ENCODE measurements at regions not wholly inside any gene's neighbourhood (a gene's known extent, or its start where the extent isn't known, plus 50 kb on each side); places are given as distances from the start of the nearest gene placed in this dataset.

- DNase-seq (ENCODE audit: low read depth, low spot score), result no peak
These were observed 260.5 kb downstream of the CCDC85A start for GRCh38 chr2:56444339-56444738.

- DNase-seq (ENCODE audit: low read depth, low spot score), result no peak
These were observed 264.7 kb downstream of the CCDC85A start for GRCh38 chr2:56448403-56449001.

GRCh38 chr2:56449002-56449431 is 265.2 kb downstream of the CCDC85A start:
- no peak for DNase-seq (ENCODE audit: low read depth, low spot score)

GRCh38 chr2:56449449-56449860 is 265.7 kb downstream of the CCDC85A start:
- DNase-seq (ENCODE audit: low read depth, low spot score), result no peak

GRCh38 chr2:56450047-56450446 is 266.3 kb downstream of the CCDC85A start:
- no peak for DNase-seq (ENCODE audit: low read depth, low spot score)

GRCh38 chr2:56450772-56451171 is 267.0 kb downstream of the CCDC85A start:
- DNase-seq (ENCODE audit: low read depth, low spot score), result no peak

GRCh38 chr2:56455642-56456041 is 271.9 kb downstream of the CCDC85A start:
- DNase-seq (ENCODE audit: low read depth, low spot score), result no peak

GRCh38 chr2:56456791-56457190 is 273.0 kb downstream of the CCDC85A start:
- no peak for DNase-seq (ENCODE audit: low read depth, low spot score)

- no peak for DNase-seq (ENCODE audit: low read depth, low spot score)
These were observed 276.7 kb downstream of the CCDC85A start for GRCh38 chr2:56460508-56460907.

- no peak for DNase-seq (ENCODE audit: low read depth, low spot score)
These were observed 280.3 kb downstream of the CCDC85A start for GRCh38 chr2:56464066-56464465.

GRCh38 chr2:56464613-56465012 is 280.8 kb downstream of the CCDC85A start:
- no peak for DNase-seq (ENCODE audit: low read depth, low spot score)

GRCh38 chr2:56465491-56465890 is 281.7 kb downstream of the CCDC85A start:
- no peak for DNase-seq (ENCODE audit: low read depth, low spot score)

GRCh38 chr2:56473524-56473923 is 289.7 kb downstream of the CCDC85A start:
- DNase-seq (ENCODE audit: low read depth, low spot score), result no peak

GRCh38 chr2:56474412-56475158 is 290.8 kb downstream of the CCDC85A start:
- DNase-seq (ENCODE audit: low read depth, low spot score), result no peak

GRCh38 chr2:56475191-56475590 is 291.4 kb downstream of the CCDC85A start:
- no peak for DNase-seq (ENCODE audit: low read depth, low spot score)

GRCh38 chr2:56476509-56477071 is 292.8 kb downstream of the CCDC85A start:
- DNase-seq (ENCODE audit: low read depth, low spot score), result no peak

GRCh38 chr2:56478027-56478426 is 294.2 kb downstream of the CCDC85A start:
- DNase-seq (ENCODE audit: low read depth, low spot score), result no peak

- DNase-seq (ENCODE audit: low read depth, low spot score), result no peak
These were observed 299.3 kb downstream of the CCDC85A start for GRCh38 chr2:56483081-56483480.

- no peak for DNase-seq (ENCODE audit: low read depth, low spot score)
These were observed 301.1 kb downstream of the CCDC85A start for GRCh38 chr2:56484906-56485305.

- DNase-seq (ENCODE audit: low read depth, low spot score), result no peak
These were observed 316.5 kb downstream of the CCDC85A start for GRCh38 chr2:56500317-56500716.

GRCh38 chr2:56502616-56503015 is 318.8 kb downstream of the CCDC85A start:
- DNase-seq (ENCODE audit: low read depth, low spot score), result no peak

- DNase-seq (ENCODE audit: low read depth, low spot score), result no peak
These were observed 322.1 kb downstream of the CCDC85A start for GRCh38 chr2:56505885-56506284.

GRCh38 chr2:56508662-56509061 is 324.9 kb downstream of the CCDC85A start:
- DNase-seq (ENCODE audit: low read depth, low spot score), result no peak
